Hematopoietic multipotent progenitor cell treated with erythropoietin and hydrocortisone succinate and interleukin-3 and kit ligand, for 15 days (in vitro differentiated cells): ENCODE measurements at regions not wholly inside any gene's neighbourhood (a gene's known extent, or its start where the extent isn't known, plus 50 kb on each side); places are given as distances from the start of the nearest gene placed in this dataset.

Experiments used
- DNase-seq: peaks from one replicate; pipeline ENCODE4 v3.0.0-alpha.2; 2015; ENCODE audit warnings: low spot score

- no peak for DNase-seq
Observed at GRCh38 chr2:19138264-19138825, 220.1 kb downstream of the OSR1 start.

DNA sequence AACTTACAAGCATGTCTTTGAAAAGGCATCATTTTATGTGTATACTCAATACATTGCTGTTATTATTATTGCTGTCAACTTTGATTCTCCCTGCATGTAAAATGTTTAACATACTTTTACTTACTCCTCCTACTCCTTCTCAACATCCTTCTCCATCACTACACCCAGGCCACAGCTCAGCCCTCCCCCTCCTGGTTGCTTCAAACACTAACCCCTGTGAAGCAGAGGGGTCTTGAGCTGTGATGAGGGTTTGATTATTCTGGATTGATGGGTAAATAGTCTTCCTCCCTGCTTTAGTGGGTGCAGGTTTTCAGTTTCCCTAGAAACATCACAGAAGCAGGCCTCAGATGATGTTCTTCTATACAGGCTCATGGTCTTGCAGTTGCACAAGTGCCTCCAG is 221.0 kb downstream of the OSR1 start:
- DNase-seq = no peak

- no peak for DNase-seq
Observed at GRCh38 chr2:19132967-19133366, 225.5 kb downstream of the OSR1 start.

DNA sequence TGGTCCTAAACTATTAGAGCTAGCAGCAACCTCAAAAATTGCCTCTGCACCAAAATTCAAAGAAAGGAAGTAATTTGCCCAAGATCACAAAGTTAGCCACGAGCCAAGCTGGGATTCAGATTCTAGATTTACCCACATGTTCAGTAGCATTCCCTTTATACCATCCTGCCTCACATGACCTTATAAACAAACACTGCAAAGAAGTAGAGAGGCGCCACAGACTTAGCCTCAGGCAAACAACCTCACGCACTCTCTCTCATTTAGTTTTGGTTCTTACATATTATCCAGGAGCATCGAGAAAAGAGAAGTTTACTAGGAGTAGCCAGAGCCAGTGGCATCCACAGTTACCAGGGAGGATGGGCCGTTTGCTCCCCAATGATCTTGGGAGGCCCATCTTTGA is 226.6 kb downstream of the OSR1 start:
- no peak for DNase-seq

DNA sequence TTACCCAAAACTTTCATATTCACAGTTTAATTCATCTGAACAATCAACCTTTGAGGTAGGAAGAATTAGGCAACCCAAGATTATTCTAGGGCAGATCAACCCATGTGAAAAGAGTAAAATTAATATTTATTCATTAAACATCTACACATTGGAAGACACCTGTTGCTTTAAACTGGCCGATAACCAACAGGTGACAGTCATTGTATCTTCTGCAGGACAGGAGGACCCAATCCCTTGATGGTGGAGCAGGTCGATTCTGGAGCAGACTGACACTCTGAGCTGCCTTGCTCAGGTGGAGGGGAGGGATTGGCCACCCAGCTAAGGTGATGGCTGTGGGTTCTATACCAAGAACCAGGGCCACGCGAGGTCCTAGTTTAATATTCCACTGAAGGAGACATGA is 230.3 kb downstream of the OSR1 start:
- DNase-seq = no peak

- no peak for DNase-seq
Observed at GRCh38 chr2:19127616-19128015, 230.8 kb downstream of the OSR1 start.

DNA sequence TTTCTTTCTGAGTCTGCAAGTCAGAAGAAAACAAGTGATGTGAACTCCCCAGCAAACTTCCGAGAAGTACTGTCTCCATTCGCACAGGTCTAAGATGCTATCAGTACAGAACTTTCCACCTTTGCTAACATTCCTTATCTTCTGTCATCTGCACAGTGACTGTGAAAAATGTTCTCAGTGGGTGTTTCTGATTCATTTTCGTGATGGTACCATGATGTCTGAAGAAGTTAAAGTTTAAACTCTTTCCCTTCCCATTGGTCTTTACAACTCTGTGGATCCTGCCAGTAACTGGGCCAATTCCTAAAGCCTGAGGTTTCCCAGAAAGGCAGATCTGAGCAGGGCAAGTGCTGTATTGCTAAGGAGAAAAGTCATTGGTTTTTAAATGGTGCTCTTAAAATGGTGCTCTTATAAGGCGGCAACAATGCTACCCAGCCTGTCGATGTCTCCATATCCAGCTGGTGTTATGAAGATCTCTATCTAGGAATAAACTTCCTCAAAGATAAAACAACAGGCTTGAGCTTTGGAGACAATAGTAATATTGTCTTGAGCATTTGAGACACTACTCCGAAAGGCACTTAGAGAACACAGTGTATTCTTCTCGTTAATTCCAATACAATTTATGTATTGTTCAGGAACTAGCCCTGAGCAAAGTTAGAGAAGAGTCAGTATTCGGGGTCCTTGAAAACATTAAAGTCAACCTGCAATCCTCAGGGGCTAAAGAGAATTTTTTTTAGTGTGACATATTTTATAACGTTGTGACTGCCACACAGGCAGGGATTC is 232.3 kb downstream of the OSR1 start:
- DNase-seq = no peak

GRCh38 chr2:19124135-19124534 is 234.3 kb downstream of the OSR1 start:
- no peak for DNase-seq

DNA sequence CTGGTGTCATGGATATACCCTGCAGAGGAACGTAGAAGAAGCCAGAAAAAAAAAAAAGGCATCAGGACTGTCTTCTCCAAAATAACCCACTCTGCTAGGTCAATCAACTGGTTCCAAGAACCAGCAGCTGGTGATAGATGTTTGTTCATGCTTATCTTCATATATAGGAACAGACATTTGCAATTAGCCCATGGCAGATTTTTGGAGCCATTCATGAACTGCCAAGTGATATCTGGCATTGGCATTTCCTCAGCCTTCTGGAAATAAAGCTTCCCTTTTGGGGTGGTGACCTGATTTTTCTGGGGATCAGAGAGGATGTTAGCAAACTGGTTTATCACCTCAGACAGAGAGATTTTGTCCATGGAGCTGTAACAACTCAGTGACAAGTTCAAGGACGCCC is 234.9 kb downstream of the OSR1 start:
- no peak for DNase-seq

DNA sequence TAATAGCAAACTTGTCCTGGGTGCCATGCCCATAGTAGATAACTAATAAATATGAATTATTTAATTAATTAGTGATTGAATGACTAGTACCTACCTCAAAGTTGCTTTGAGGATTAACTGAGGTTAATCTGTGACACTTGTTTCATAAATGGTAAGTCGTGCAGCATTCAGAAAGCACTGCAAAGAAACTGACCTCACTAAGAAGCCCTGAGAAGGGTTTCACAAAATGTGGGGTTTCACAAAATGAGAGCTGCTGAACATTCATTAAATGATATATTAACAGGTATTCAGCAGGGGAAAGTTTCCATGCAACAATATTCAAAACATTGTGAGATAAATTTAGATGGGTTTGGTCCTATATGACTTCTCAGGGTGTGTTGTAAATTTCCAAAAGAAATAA is 236.2 kb downstream of the OSR1 start:
- no peak for DNase-seq

GRCh38 chr2:19120941-19121750 is 237.3 kb downstream of the OSR1 start:
- no peak for DNase-seq

DNA sequence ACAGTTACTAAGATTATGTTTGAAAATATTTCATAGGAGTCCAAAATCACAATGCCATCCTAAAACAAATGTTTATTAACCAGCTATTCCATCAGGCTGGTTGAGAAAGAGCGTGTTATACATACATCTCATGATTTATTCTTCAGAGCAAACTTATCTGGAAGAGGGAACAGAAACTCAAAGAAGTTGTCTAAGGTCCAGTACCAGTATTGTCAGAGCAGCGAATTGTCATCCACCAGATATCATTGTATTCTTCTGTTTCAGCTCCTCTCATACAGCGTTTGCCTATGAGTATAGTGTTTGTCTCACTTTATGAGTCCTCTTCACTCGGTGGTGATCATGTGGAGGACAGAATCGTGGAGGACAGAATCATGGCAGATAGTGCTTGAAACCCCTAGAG is 238.2 kb downstream of the OSR1 start:
- no peak for DNase-seq

DNA sequence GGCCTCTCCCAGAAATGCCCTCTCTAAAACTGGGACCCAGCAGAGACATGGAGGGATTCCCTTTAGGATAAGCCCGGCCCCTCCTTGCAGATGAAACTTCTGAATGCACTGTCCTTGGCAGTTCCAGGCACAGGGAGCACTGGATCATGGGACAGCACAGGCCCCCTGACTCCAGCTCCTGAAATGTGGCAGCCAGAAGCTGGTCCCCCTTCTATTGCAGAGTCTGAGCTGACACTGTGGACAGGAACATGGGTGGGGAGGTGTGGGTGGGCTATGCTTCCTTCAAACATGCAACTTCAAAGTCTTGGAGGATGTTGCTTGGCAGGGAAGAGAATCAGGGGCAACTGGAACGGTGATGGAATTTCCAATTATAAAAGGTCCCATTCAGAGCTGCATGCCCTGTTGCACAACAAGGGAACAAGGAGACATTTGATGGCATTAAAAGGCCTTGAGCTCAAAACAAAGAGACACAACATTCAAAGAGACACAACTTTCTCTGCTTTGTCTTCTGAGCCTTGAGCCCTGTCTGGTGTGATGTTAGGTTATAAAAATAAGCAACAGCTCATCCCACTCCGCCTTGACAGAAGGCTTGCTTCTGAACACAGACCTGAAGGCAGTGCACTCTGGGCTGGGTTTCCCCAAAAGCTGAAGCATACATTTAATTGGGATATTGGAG is 239.0 kb downstream of the OSR1 start:
- no peak for DNase-seq

DNA sequence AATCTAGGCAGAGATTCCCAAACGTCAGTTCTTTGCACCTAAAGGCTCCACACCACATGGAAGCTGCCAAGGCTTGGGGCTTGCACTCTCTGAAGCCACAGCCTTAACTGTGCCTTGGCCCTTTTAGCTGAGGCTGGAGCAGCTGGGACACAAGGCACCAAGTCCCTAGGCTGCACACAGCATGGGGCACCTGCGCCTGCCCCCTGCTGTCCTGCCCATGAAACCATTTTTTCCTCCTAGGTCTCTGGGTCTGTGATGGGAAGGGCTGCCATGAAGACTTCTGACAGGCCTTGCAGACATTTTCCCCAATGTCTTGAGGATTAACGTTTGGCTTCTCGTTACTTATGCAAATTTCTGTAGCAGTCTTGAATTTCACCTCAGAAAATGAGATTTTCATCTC is 241.5 kb downstream of the OSR1 start:
- no peak for DNase-seq

- DNase-seq = no peak
Observed at GRCh38 chr2:19114754-19115231, 243.6 kb downstream of the OSR1 start.

- DNase-seq = no peak
Observed at GRCh38 chr2:19114126-19114525, 244.3 kb downstream of the OSR1 start.

- DNase-seq = no peak
Observed at GRCh38 chr2:19111354-19111753, 247.1 kb downstream of the OSR1 start.

DNA sequence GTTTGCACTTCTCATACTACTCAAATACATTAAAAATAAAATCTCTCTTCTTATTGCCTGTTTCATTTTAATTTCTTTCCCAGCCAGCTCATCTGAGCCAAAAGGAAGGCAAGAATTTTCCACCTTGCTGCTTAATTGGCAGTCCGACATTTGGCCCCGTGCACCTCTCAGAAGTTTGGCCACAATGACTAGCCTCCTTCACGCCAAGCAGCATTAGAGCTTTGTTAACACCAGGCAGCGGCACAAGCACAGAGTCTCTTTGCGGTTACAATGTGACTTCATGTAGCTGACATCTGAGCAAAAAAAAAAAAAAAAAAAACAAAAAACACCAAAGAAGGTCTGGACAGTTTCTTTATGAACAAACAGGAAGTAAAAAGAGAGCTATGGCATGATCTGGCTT is 248.9 kb downstream of the OSR1 start:
- DNase-seq = no peak

GRCh38 chr2:19106376-19106775 is 252.0 kb downstream of the OSR1 start:
- DNase-seq = no peak

GRCh38 chr2:19104503-19104902 is 253.9 kb downstream of the OSR1 start:
- no peak for DNase-seq

- no peak for DNase-seq
Observed at GRCh38 chr2:19102696-19103423, 255.6 kb downstream of the OSR1 start.

- no peak for DNase-seq
Observed at GRCh38 chr2:19101968-19102367, 256.5 kb downstream of the OSR1 start.
